K562 (cell line): ENCODE measurements at regions not wholly inside any gene's neighbourhood (a gene's known extent, or its start where the extent isn't known, plus 50 kb on each side); places are given as distances from the start of the nearest gene placed in this dataset.

Source experiments
- ATF3 ChIP-seq, 2 experiments: fragments of 450-650 bp in 1 of 2; sonication (generic) in 1 of 2; formaldehyde crosslinking in 1 of 2; IDR thresholded peaks in 1 of 2; conservative IDR thresholded peaks in 1 of 2; 2 replicates each; pipeline versions ENCODE4 v1.6.1 to v1.8.1; 2016 to 2023; ENCODE audit warnings: mild to moderate bottlenecking in 2 of 2, moderate library complexity in 2 of 2, inconsistent platforms in 1 of 2, missing genetic modification reagents in 1 of 2
- CBFB ChIP-seq: sonication (generic); formaldehyde crosslinking; IDR thresholded peaks from 2 replicates; pipeline ENCODE4 v1.4.0; 2020; ENCODE audit warnings: mild to moderate bottlenecking, missing genetic modification reagents
- FOXA1 ChIP-seq: fragments of 450-650 bp; IDR thresholded peaks from 2 replicates; pipeline ENCODE4 v1.6.1; 2016; ENCODE audit warnings: mild to moderate bottlenecking, borderline replicate concordance
- LCOR ChIP-seq: sonication (generic); formaldehyde crosslinking; IDR thresholded peaks from 2 replicates; pipeline ENCODE4 v1.8.0; 2022; ENCODE audit warnings: mild to moderate bottlenecking, missing genetic modification reagents
- MAFK ChIP-seq: IDR thresholded peaks from 2 replicates; pipeline ENCODE4 v1.6.1; 2011; ENCODE audit warnings: low read length, improper control_type of control experiment
- MLX ChIP-seq, 2 experiments: fragments of 450-650 bp in 1 of 2; sonication (generic) in 1 of 2; formaldehyde crosslinking; conservative IDR thresholded peaks; 2 replicates each; pipeline versions ENCODE4 v1.4.0 to v1.8.1; 2020 to 2022; ENCODE audit warnings: mild to moderate bottlenecking in 1 of 2, missing genetic modification reagents in 1 of 2
- SOX6 ChIP-seq: fragments of 450-650 bp; IDR thresholded peaks from 2 replicates; pipeline ENCODE4 v1.6.1; 2014; ENCODE audit warnings: mild to moderate bottlenecking
- ZBTB34 ChIP-seq: fragments of 250-450 bp; sonication (Bioruptor Pico); IDR thresholded peaks from 2 replicates; pipeline ENCODE4 v1.8.0; 2021; ENCODE audit warnings: mild to moderate bottlenecking, moderate library complexity
- TF ChIP-seq, protein P1 (sequence below): sonication (generic); formaldehyde crosslinking; IDR thresholded peaks from 2 replicates; pipeline ENCODE4 v1.8.0; 2022; ENCODE audit warnings: mild to moderate bottlenecking, low read depth, missing genetic modification reagents
- TF ChIP-seq, protein P2 (sequence below): fragments of 250-450 bp; sonication (Bioruptor Pico); IDR thresholded peaks from 2 replicates; pipeline ENCODE4 v1.5.0; 2021
- TF ChIP-seq, protein P3 (sequence below): fragments of 250-450 bp; sonication (Bioruptor Pico); IDR thresholded peaks from 2 replicates; pipeline ENCODE4 v1.4.0; 2020

- TF ChIP-seq, protein P1, sequence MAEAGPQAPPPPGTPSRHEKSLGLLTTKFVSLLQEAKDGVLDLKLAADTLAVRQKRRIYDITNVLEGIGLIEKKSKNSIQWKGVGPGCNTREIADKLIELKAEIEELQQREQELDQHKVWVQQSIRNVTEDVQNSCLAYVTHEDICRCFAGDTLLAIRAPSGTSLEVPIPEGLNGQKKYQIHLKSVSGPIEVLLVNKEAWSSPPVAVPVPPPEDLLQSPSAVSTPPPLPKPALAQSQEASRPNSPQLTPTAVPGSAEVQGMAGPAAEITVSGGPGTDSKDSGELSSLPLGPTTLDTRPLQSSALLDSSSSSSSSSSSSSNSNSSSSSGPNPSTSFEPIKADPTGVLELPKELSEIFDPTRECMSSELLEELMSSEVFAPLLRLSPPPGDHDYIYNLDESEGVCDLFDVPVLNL (CRISPR knock-in tag) = peak; percentile 51; the same call in 1 of the 2 replicates
- TF ChIP-seq, protein P2, sequence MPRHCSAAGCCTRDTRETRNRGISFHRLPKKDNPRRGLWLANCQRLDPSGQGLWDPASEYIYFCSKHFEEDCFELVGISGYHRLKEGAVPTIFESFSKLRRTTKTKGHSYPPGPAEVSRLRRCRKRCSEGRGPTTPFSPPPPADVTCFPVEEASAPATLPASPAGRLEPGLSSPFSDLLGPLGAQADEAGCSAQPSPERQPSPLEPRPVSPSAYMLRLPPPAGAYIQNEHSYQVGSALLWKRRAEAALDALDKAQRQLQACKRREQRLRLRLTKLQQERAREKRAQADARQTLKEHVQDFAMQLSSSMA = 0 out of 2 replicates have a peak, but pooled peaks have one; percentile 12
- TF ChIP-seq, protein P3, sequence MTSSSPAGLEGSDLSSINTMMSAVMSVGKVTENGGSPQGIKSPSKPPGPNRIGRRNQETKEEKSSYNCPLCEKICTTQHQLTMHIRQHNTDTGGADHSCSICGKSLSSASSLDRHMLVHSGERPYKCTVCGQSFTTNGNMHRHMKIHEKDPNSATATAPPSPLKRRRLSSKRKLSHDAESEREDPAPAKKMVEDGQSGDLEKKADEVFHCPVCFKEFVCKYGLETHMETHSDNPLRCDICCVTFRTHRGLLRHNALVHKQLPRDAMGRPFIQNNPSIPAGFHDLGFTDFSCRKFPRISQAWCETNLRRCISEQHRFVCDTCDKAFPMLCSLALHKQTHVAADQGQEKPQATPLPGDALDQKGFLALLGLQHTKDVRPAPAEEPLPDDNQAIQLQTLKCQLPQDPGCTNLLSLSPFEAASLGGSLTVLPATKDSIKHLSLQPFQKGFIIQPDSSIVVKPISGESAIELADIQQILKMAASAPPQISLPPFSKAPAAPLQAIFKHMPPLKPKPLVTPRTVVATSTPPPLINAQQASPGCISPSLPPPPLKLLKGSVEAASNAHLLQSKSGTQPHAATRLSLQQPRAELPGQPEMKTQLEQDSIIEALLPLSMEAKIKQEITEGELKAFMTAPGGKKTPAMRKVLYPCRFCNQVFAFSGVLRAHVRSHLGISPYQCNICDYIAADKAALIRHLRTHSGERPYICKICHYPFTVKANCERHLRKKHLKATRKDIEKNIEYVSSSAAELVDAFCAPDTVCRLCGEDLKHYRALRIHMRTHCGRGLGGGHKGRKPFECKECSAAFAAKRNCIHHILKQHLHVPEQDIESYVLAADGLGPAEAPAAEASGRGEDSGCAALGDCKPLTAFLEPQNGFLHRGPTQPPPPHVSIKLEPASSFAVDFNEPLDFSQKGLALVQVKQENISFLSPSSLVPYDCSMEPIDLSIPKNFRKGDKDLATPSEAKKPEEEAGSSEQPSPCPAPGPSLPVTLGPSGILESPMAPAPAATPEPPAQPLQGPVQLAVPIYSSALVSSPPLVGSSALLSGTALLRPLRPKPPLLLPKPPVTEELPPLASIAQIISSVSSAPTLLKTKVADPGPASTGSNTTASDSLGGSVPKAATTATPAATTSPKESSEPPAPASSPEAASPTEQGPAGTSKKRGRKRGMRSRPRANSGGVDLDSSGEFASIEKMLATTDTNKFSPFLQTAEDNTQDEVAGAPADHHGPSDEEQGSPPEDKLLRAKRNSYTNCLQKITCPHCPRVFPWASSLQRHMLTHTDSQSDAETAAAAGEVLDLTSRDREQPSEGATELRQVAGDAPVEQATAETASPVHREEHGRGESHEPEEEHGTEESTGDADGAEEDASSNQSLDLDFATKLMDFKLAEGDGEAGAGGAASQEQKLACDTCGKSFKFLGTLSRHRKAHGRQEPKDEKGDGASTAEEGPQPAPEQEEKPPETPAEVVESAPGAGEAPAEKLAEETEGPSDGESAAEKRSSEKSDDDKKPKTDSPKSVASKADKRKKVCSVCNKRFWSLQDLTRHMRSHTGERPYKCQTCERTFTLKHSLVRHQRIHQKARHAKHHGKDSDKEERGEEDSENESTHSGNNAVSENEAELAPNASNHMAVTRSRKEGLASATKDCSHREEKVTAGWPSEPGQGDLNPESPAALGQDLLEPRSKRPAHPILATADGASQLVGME = 0 out of 2 replicates have a peak, but pooled peaks have one; percentile 37
- 0 out of 2 replicates have a peak, but pooled peaks have one; percentile 47 for TF ChIP-seq ZBTB34 (CRISPR knock-in tag)
- TF ChIP-seq MAFK = peak; percentile 68
- peak; percentile 32; the same call in 1 of the 2 replicates for TF ChIP-seq CBFB (CRISPR knock-in tag)
- no peak for TF ChIP-seq FOXA1
- peak; percentile 85; the same call in 1 of the 2 replicates for TF ChIP-seq LCOR (CRISPR knock-in tag)
- no peak for TF ChIP-seq SOX6
- TF ChIP-seq MLX (CRISPR knock-in tag; conservative IDR thresholded peaks at IDR 0.05) = peak in 1 of 2 experiments; percentile 78; a peak in 2 of 4 replicates
- no peak for TF ChIP-seq ATF3 (IDR thresholded peaks at IDR 0.05)
- TF ChIP-seq ATF3 (CRISPR knock-in tag; conservative IDR thresholded peaks at IDR 0.05) = peak; percentile 43
These were observed 77.9 kb upstream of the TOP3B start (continued) for GRCh38 chr22:22060200-22061084.
